Occipital lobe (tissue), 1 donor: ENCODE measurements at regions not wholly inside any gene's neighbourhood (a gene's known extent, or its start where the extent isn't known, plus 50 kb on each side); places are given as distances from the start of the nearest gene placed in this dataset.
"Not testable (repeated sequence)": the region's sequence is repeated elsewhere in the genome, so short reads cannot be mapped to it uniquely, and the experiment has no call there.

Experiments used
- DNase-seq: peaks from one replicate; lab custom pipeline; 2025; lab: John Stamatoyannopoulos, UW

DNA sequence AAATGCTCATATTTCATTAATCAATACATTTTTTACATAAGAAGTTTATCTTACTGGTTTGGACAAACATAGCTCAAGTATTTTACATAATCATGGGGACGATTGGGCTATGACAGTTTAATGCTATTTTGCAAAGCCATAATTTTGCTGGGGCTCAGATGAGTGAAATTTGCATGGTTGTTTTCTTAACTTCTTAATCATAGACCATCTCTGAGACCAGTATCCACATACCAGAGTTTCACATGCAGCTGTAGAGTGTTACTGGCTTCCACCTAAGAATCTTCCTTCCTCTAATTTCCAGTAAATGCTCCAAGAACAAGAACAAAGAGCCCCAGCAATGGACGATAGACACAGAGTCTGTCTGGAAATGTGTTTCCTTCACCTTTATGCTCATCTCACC lies 303.0 kb upstream of the TMEM132C start:
- DNase-seq = no peak

DNA sequence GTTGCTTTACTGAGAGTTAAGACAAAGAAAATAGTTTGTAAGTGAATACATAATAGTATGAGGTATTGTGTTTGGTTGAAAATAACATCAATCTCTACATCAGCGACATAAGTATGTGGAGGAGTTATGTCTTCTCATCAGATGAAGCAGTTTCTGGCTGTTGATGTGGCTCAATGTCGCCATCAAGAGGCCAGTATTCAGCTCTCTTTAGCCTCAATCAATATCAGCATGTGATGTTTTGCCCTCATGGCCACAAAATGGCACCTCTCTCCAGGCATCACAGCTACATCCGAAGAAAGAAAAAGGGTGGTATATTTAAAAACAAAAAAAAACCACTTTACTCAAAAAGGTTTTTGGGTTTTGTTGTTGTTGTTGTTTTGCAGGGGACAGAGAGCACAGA lies 302.3 kb upstream of the TMEM132C start:
- DNase-seq = no peak

DNA sequence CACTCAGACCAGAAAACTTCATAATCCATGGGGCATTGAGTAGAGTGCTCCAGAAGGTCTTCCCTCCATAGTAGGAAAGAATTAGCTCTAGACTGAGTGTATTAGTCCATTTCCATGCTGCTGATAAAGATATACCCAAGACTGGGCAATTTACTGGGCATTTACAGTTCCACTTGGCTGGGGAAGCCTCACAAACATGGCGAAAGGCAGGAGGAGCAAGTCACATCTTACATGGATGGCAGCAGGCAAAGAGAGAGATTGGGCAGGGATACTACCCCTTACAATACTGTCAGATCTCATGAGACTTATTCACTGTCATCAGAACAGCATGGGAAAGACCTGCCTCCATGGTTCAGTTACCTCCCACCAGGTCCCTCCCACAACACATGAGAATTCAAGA lies 300.6 kb upstream of the TMEM132C start:
- DNase-seq = no peak

DNA sequence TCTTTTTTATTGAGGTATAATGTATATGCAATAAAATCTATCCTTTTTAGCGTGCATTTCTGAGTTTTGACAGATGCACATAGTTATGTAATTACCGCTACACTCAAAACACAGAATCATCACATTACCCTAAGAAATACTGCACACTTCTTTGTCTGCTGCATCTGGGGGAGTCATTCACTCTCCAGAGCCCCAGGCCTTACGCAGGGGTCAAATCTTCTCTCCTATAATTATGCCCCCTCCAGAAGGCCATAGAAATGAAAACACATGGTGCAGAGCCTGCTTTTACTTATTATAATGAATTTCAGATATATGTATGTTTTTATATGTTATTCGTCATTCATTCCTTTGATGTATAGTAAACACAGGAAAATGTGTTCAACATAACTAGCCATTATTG lies 296.5 kb upstream of the TMEM132C start:
- DNase-seq = no peak

DNA sequence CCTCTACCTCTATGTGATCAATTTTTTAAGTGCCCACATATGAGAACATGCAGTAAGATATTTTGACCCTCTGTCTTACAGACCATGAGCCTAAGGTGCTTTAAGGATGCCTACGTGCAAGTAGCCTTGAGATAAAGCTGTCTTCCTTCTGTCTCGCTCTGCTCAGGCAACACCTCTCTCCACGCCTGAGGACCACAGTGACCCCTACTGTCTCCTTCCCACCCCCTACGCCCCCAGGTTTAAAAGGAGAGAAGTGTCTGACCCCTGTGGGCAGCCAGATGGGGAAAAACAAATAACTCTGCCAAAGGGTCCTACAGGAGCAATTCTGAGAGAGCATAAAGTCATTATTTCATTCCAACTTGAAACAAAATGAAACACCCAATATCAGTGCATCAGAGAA lies 286.4 kb upstream of the TMEM132C start:
- no peak for DNase-seq

DNA sequence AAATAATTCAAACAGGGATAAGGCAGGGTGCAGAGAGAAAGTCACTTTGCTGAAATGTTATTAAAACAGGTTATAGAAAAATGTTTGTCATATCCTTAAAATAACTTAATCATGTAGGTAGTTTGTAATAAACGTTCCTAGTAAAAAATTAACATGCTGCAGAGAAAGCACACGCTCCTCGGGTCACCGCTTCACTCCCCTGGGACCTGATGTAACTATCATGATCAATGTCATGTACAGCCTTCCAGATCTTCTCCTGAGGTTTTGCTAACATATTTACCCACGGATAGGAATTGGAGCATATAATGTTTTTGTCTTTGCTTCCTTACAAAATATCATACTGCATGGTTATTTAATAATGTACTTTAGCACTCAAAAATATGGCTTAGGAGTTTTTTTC lies 285.1 kb upstream of the TMEM132C start:
- no peak for DNase-seq

DNA sequence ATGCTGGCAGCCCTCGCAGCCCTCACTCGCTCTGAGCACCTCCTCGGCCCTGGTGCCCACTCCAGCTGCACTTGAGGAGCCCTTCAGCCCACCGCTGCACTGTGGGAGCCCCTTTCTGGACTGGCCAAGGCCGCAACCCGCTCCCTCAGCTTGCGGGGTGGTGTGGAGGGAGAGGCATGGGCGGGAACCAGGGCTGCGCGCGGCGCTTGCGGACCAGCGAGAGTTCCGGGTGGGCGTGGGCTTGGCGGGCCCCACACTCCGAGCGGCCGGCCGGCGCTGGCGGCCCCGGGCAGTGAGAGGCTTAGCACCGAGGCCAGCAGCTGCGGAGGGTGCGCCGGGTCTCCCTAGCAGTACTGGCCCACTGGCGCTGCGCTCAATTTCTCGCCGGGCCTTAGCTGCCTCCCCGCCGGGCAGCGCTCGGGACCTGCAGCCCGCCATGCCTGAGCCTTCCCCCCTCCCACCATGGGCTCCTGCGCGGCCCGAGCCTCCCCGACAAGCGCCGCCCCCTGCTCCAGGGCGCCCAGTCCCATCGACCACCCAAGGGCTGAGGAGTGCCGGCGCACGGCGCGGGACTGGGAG lies 283.7 kb upstream of the TMEM132C start:
- not testable (repeated sequence) for DNase-seq

DNA sequence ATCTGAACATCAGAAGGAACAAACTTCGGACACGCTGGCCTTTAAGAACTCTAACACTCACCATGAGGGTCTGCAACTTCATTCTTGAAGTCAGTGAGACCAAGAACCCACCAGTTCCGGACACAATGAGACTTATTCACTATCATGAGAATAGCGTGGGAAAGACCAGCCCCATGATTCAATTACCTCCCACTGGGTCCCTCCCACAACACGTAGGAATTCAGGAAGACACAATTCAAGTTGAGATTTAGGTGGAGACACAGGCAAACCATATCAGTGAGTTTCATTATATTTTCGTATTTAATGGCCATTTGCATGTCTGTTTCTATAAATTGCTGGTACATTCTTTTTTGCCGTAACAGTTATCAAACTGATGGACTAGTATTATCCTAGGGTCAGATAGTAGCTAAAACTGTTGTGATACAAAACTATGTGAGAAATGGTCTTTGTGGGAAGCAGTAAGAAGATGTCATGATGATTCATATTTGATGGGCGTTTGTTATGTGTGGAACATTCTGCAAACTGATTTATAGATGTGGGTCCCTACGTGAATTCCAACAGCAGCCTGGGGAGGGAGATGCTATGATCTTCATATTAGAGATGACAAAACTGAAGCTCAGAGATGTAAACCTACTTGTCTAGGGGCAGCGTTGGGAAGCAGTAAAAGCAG lies 282.4 kb upstream of the TMEM132C start:
- DNase-seq = no peak

DNA sequence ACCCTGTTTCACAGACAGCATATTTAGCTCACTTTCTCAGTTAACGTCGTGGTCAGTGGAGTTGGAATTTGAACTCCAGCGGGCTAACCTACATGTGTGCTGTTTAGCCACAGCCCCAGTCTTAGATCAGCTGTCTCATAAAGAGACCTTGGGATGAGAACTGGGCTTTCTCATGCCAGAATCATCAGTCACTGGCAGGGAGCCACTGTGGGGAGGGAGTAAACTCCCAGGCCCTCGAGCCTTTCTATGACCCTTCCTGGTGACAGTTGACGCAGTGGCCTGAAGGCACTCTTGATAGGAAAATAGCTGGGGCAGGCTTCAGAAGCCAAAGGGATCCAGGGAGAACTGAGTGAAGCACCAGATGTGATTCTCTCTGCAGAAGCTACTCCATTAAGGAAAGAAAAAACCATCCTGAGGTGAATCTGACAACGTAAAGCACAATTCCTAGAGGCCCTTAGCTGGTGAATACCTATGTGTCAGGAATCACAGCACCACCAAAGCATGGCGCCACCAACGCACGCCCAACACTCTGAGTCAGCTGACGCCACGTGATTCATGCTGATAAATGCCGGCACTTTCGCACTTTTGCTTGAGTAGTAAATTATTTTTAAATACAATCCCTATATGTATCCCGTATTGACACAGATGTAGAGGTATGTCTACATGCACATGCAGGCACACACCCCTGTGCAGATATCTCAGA lies 279.6 kb upstream of the TMEM132C start:
- no peak for DNase-seq

DNA sequence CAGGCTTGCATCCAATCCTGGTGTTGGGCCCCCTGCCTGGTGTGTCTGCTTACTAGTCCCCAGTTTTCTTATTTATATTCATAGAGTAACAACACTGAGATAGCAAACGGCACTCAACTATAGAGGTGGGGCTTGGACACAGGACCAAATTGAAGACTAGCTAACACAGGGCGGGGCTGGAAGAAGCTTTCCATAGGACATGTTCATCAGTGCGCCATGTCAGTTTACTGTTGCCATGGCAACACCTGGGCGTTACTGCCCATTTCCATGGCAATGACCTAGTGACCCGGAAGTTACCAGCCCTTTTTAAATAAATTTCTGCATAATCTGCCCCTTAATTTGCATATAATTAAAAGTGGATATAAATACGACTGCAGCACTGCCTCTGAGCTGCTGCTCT lies 275.5 kb upstream of the TMEM132C start:
- DNase-seq = no peak

DNA sequence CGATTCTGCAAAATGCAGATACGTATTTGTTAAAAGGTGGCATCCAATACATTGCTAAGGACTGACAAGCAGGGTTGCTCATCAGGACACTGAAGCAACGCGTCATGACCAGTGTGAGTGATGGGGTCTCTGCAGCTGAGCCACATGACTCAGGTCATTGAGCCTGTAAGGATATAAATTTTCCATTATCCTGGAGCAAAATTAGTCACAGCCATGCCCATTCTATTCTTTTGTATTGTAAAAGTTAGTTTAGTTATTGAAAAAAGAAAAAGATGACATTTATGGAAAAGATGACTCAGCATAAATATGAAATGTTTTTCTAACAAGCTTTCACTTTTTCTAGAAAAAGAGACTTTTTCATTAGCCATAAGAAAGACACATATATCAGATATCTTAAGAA lies 268.0 kb upstream of the TMEM132C start:
- DNase-seq = no peak

DNA sequence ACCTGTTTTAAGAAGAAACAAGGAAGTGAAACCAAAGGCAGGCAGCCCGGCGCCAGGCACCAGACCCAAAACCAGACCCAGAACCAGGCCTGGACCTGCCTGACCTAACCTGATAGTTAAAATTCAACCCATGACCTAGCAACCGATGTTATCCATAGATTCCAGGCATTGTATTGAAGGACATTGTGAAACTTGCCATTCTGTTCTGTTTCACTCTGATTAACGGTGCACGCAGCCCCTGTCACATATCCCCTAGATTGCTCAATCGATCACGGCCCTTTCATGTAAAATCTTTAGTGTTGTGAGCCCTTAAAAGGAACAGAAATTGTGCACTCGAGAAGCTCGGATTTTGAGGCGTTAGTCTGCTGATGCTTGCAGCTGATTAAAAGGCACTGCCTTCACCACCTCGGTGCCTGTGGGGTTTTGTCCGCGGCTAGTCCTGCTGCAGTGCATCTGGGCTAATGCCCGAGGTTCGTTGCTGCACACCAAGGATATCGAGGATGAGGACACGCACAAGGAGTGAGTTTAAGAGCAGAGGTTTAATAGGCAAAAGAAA lies 262.5 kb upstream of the TMEM132C start:
- DNase-seq = no peak

DNA sequence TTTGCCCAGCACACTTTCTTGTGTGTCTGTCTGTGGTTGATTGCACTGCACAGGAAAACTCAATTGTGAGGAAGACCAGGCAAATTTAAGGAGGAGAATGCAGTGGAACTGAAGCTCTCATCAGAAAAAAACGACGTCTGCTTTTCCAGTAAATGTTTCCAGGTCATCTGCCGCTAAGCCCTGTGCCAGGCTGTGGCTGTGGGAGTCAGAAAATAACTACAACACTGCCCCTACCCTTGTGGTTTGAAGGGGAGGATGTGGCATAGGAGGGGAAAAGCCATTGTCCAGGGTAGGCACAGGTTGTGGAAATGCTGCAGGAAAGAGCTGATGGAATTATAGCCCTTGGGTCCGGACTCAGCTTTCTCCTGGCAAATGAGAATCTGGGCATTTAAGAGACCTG lies 259.7 kb upstream of the TMEM132C start:
- no peak for DNase-seq

DNA sequence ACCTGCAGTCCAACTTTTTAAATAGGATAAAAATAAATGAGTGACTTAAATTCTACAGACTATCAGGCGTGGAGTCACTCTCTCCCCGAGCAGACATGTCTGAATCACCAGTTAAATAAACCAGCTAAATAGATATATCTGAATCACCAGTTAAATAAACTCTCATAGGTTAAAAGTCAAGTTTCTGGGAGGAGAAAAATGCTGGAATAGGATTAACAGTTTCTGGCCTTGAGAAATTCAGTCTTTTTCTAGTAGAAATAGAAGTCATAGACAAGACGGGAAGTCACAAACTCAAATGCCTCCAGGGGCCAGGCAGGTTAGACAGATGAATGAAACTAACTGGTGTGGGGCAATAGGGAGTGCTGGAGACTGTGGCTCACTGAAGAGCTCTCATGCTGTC lies 258.6 kb upstream of the TMEM132C start:
- DNase-seq = no peak

DNA sequence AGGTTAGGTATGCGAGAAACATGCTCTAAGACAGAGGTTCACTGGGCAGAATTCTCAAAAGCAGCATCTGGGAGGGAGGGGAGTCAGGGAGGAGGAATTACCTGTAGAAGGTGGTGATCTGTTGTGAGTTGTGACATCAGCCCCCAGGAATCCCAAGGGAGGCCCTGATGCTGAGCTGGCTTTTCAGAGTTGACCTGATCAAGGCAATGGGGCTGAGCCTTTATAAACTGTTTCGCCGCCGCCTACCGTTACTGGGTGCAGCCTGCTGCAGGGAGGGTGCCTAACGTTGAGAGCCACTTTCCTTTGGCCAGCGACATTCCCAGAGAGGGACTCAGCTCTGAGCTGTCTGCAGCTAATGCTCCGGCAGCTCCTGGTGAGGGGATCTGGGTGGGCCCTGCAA lies 257.9 kb upstream of the TMEM132C start:
- DNase-seq = no peak

DNA sequence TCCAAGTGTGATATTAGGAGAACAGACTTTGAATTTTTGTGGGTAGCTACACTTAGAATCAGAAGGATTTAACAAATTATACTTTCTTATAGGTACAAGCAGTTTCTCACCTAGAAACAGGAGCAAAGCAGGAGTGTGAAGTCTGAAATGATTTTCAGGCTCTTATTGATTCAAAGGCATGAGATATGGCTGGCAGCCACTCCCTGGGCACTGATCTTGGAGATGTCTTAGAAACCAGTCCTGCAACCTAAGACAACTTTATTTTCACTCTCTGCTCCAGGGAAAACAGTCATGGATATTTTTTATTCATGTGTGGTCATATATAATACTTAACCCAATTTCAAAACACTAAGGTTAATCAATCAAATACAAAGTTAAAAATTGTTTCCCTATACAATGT lies 254.9 kb upstream of the TMEM132C start:
- no peak for DNase-seq

DNA sequence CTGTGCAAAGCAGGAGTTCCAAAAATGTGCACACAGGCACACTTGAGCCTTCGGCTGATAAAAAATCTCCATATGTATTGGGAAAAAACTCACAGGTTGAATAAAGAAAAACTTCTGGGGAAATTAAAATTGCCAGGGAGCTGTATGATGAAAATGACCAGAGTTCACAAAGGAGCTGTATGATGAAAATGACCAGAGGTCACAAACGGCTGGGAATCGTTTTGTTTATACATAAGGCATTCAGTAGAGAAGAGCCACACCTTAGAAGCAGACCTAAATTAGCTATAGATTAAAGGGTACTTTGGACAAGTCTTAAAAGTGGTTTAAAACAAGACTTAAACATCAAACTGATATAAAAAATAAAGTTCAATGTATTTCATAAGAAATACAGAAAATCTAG lies 251.7 kb upstream of the TMEM132C start:
- no peak for DNase-seq

DNA sequence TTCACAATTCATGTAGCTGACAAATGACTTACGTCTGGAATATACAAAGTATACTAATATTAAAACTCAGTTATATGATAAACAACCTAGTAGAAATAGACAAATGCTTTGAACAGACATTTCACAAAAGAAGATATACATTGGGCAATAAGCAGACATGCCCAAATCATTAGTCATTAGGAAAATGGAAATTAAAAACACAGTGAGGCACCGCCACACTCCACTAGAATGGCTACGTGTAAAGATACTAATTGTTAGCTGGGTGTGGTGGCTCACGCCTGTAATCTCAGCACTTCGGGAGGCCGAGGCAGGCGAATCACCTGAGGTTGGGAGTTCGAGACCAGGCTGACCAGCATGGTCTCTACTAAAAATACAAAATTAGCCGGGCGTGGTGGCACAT lies 248.9 kb upstream of the TMEM132C start:
- no peak for DNase-seq

DNA sequence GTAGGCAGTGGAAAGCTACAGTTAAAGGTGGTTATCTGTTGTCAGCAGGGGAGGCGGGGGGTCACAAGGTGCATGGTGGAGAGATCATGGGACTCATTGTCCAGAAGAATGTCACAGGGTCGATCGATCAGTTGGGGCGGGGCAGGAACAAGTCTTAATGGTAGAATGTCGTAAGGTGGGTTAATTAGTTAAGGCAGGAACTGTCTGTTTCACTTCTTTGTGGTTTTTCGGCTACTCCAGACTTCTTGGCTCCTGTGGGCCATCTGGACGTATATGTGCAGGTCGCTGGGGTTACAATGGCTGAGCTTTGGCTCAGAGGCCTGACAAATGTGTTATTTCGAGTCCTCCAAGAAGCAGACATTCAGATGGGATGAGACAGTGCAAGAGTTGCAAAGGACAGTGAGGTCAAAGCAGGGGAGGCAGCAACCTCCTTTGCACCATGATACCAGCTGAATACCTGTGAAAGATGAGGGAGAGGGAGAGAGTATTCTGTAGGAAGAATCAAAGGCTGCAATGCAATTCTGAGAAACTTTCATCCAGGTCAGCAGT lies 246.9 kb upstream of the TMEM132C start:
- no peak for DNase-seq

DNA sequence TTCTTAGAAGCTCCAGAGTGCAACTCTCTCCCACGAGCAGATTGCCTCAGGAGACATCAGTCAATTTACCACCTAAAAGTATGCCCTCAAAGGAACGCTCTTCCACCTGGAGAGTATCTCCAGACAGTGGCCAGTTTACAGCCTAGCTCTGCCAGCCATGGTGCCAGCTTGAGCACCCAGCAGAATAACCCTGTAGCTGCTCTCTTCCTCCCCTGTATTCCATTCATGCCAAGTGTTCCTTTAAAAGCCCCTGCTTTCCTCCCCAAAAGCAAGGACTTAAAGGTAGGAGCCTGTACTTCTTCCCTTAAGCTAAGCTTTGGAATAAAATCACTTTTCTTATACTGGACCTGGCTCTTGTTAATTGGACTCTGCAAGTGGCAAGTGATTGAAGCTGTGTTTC lies 245.4 kb upstream of the TMEM132C start:
- DNase-seq = no peak

DNA sequence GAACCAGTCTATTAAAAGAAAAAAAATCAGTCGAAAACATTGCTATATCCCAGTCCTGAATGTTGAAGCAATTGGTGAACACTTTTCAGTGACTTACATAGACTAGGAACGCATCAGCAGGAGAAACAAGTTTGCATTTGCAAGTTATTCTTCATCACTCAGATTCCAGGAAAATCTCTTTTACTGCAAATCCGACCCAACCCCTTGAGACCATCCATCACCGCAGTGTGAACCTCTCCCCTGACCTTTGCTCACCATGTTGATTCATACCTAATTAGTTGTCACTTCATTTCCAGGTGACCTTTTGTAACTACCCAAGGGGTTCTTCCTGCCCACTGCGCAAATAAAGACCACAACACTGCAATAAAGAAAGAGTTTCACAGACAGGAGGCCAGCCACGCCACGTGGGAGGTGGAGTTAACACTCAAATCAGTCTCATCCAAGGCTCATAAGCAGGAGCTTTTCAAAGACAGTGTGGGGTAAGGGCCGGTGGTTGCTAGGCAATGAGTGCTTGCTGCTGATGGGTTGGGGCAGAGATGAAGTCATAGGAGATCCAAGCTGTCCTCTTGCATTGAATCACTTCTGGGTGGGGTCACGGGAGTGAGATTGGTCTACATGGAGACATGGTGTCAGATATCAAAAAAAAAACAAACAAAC lies 241.3 kb upstream of the TMEM132C start:
- no peak for DNase-seq
